WERI-Rb-1 (cell line): ENCODE measurements at regions not wholly inside any gene's neighbourhood (a gene's known extent, or its start where the extent isn't known, plus 50 kb on each side); places are given as distances from the start of the nearest gene placed in this dataset.

ENCODE experiments used
- DNase-seq: peaks from one replicate; pipeline ENCODE4 v3.0.0-alpha.2; 2020
- H3K27ac ChIP-seq: fragments of 250-450 bp; sonication (Bioruptor Pico); 2 replicates; pipeline ENCODE4 v1.5.1; 2020; ENCODE audit warnings: mild to moderate bottlenecking, moderate library complexity
- H3K27me3 ChIP-seq: fragments of 250-450 bp; sonication (Bioruptor Pico); 2 replicates; pipeline ENCODE4 v1.5.1; 2021; ENCODE audit warnings: mild to moderate bottlenecking, low read depth, moderate library complexity; ENCODE audit not compliant: insufficient read depth, severe bottlenecking
- H3K36me3 ChIP-seq: fragments of 250-450 bp; sonication (Bioruptor Pico); 2 replicates; pipeline ENCODE4 v1.5.1; 2020; ENCODE audit warnings: mild to moderate bottlenecking, moderate library complexity
- H3K4me3 ChIP-seq: 2 replicates; pipeline ENCODE4 v1.5.1; 2011; ENCODE audit warnings: low read depth, mild to moderate bottlenecking, control low read depth, low read length
- H3K9me3 ChIP-seq: fragments of 250-450 bp; sonication (Bioruptor Pico); 2 replicates; pipeline ENCODE4 v1.5.1; 2021; ENCODE audit warnings: mild to moderate bottlenecking, moderate library complexity; ENCODE audit not compliant: severe bottlenecking
- TF ChIP-seq, protein P1 (sequence below): IDR thresholded peaks from 2 replicates; pipeline ENCODE4 v1.5.1; 2011; ENCODE audit warnings: low read depth, mild to moderate bottlenecking, control low read depth, inconsistent platforms, low read length

DNA sequence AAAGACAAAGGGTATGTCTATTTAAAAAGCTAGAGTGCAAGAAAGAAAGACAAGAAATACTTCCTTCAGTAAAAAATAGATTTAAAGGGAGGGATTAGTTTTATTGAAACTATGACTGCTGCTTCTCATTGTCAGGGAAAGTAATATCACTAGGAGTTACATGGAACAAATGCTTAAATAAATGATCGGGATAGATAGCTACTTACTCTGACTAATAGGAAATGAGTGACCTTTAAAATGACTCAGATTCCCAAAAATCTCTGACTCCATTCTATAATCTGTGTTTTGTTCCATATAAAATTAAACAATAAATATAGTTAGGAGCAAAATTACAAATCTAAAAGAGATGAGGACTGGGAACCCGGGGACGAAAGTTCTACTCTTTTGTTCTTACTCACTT is 669.3 kb downstream of the NR4A2 start:
- no peak for DNase-seq
- no peak overlapping the region for H3K4me3 ChIP-seq
- no peaks in the 10 kb centered on the region for H3K9me3 ChIP-seq
- TF ChIP-seq, protein P1, sequence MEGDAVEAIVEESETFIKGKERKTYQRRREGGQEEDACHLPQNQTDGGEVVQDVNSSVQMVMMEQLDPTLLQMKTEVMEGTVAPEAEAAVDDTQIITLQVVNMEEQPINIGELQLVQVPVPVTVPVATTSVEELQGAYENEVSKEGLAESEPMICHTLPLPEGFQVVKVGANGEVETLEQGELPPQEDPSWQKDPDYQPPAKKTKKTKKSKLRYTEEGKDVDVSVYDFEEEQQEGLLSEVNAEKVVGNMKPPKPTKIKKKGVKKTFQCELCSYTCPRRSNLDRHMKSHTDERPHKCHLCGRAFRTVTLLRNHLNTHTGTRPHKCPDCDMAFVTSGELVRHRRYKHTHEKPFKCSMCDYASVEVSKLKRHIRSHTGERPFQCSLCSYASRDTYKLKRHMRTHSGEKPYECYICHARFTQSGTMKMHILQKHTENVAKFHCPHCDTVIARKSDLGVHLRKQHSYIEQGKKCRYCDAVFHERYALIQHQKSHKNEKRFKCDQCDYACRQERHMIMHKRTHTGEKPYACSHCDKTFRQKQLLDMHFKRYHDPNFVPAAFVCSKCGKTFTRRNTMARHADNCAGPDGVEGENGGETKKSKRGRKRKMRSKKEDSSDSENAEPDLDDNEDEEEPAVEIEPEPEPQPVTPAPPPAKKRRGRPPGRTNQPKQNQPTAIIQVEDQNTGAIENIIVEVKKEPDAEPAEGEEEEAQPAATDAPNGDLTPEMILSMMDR: no peak
- no peak overlapping the region for H3K27ac ChIP-seq
- no peaks in the 10 kb centered on the region for H3K27me3 ChIP-seq
- H3K36me3 ChIP-seq: no peaks in the 10 kb centered on the region

DNA sequence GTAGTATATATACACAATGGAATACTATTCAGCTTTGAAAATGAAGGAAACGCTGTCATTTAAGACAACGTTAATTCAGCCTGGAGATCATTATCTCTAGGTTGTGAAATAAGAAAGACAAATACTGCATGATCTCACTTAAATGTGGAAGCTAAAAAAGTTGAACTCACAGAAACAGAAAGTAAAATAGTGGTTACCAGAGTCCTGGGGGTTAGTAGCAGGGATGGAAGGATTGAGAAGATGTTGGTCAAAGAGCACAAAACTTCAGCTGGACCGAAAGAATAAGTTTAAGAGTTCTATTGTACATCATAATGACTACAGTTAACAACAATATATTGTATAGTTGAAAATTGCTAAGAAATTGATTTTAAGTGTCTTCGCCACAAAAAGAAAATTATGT is 670.3 kb downstream of the NR4A2 start:
- H3K9me3 ChIP-seq: no peaks in the 10 kb centered on the region
- TF ChIP-seq, protein P1: no peak
- H3K27me3 ChIP-seq: no peaks in the 10 kb centered on the region
- H3K36me3 ChIP-seq: no peaks in the 10 kb centered on the region
- no peak overlapping the region for H3K27ac ChIP-seq
- no peak overlapping the region for H3K4me3 ChIP-seq
- DNase-seq: no peak

DNA sequence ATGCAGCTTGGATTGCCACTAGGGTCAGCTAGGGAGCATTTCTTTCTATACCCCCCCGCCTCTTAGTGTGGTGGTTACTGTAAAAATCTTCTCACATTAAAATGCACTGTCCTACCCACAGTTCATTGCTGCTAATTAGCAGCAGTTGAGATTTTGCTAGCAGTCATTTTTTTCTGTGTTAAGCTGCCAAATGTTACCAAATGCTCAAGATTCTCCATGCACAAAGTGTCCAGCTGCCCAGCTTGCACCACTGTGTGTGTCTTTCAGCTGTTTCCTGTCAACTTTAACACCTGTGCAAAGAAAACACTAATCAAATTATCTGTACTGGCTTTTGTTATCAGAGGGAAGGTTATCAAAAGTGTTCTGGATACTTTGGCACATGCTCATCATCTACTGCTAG is 679.3 kb downstream of the NR4A2 start:
- DNase-seq: no peak
- Histone ChIP-seq H3K9me3 (no peaks in the 10 kb centered on the region), H3K4me3 (no peak overlapping the region), H3K27me3 (no peaks in the 10 kb centered on the region), H3K36me3 (no peaks in the 10 kb centered on the region), H3K27ac (no peak overlapping the region)
- TF ChIP-seq, protein P1: no peak

DNA sequence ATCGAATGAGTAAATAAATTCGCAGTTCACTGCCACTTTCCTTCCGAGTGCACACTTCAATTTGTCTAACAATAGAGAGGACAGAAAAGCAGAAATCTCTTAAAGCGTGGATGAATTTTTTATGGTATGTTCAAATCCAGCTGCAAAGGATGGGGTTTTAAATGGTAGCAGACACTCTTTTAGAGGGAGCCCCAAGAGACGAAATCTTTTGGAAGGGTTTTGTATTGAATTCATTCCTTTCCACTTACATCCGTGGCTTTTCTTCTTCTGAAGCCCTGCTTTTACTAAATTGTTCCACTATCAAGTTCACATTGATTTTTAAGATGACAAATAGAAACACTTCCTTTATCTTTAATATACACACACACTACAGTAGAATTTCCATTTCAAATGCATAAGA is 680.7 kb downstream of the NR4A2 start:
- no peaks in the 10 kb centered on the region for H3K9me3 ChIP-seq
- TF ChIP-seq, protein P1: no peak
- no peak for DNase-seq

DNA sequence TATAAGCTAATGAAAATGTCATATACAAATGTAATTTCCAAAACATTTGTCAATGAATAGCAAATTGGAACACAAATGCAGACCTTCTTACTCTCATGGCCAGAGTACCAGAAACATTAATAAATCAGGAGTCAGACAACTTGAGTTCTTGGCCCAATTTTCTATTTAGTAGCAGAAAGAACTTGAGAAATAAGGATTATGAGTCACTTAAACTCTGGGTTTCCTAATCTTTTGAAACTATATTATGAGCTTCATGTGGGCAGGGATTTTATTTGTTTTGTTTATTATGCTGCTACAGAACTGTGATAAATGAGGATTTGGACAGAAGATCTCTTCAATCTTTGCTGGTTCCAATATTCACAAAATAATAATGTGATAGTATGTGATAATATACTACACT is 686.7 kb downstream of the NR4A2 start:
- H3K9me3 ChIP-seq: no peaks in the 10 kb centered on the region
- no peaks in the 10 kb centered on the region for H3K36me3 ChIP-seq
- no peak for DNase-seq
- H3K27ac ChIP-seq: no peak overlapping the region
- no peak overlapping the region for H3K4me3 ChIP-seq
- no peaks in the 10 kb centered on the region for H3K27me3 ChIP-seq
- TF ChIP-seq, protein P1: no peak

More for the DNA sequence above, 680.7 kb downstream of the NR4A2 start:
- Histone ChIP-seq H3K27me3 (no peaks in the 10 kb centered on the region), H3K27ac (no peak overlapping the region), H3K36me3 (no peaks in the 10 kb centered on the region), H3K4me3 (no peak overlapping the region)

DNA sequence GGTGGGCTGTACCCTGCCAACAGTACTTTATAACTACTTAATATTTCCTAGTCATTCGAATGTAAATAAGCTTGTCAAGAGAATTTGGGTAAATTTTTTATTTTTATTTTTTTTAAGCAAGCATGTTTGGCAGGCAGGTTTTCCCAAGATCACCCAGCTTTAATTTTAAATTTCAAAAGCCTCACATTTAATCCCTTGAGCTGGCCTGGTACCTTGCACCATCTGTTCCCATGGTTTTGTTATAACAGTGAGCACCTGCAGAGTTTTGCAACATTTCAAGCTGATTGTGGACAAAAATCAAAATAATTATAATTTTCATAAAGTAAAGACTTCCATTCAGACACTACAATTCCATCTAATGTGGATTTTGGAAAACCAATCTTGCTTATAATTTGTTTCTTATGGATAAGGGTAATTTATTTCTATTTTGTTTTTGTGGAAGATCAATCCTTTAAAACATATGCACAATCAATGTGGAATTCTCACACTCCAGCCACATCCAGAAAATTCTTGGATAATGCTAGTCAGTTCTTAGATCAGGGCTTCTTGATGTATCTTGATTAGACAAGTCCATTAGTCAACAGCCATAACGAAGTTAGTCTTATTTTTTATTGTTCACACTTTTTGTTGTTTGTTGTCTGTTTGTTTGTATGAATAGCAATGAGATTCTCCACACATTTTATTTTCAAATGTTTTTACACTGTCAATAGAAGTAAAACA is 689.3 kb downstream of the NR4A2 start:
- H3K27ac ChIP-seq: no peak overlapping the region
- H3K4me3 ChIP-seq: no peak overlapping the region
- H3K27me3 ChIP-seq: no peaks in the 10 kb centered on the region
- TF ChIP-seq, protein P1: no peak
- no peaks in the 10 kb centered on the region for H3K36me3 ChIP-seq
- DNase-seq: no peak
- no peaks in the 10 kb centered on the region for H3K9me3 ChIP-seq
